OCI-LY1 (cell line): ENCODE measurements at regions not wholly inside any gene's neighbourhood (a gene's known extent, or its start where the extent isn't known, plus 50 kb on each side); places are given as distances from the start of the nearest gene placed in this dataset.

Experiments
- H2AFZ ChIP-seq: fragments of 200-600 bp; sonication (generic), shearing (Covaris generic); 2 replicates; pipeline ENCODE4 v1.6.0; 2014; ENCODE audit warnings: antibody characterized with exemption, mild to moderate bottlenecking, low read length
- H3F3A ChIP-seq: fragments of 200-600 bp; sonication (generic), shearing (Covaris generic); 2 replicates; pipeline ENCODE4 v1.6.0; 2014; ENCODE audit warnings: mild to moderate bottlenecking, antibody characterized with exemption, low read length, moderate library complexity; ENCODE audit not compliant: insufficient read depth
- H3K27ac ChIP-seq: fragments of 200-600 bp; sonication (generic); 2 replicates; pipeline ENCODE4 v1.5.1; 2014; ENCODE audit warnings: low read length, mixed run types, mild to moderate bottlenecking, low read depth; ENCODE audit not compliant: poor library complexity, severe bottlenecking
- H3K27me3 ChIP-seq: fragments of 200-600 bp; sonication (generic); 2 replicates; pipeline ENCODE4 v1.6.0; 2014; ENCODE audit warnings: antibody characterized with exemption, mild to moderate bottlenecking, low read length, moderate library complexity; ENCODE audit not compliant: insufficient read depth
- H3K36me3 ChIP-seq: fragments of 200-600 bp; sonication (generic); 2 replicates; pipeline ENCODE4 v1.6.1; 2014; ENCODE audit warnings: mild to moderate bottlenecking, antibody characterized with exemption, low read length, moderate library complexity, mixed read lengths; ENCODE audit not compliant: insufficient read depth
- H3K4me1 ChIP-seq: fragments of 200-600 bp; sonication (generic); 2 replicates; pipeline ENCODE4 v1.5.1; 2014; ENCODE audit warnings: mild to moderate bottlenecking, low read length, moderate library complexity; ENCODE audit not compliant: insufficient read depth, severe bottlenecking
- H3K4me2 ChIP-seq: fragments of 200-600 bp; sonication (generic), shearing (Covaris generic); 2 replicates; pipeline ENCODE4 v1.6.1; 2014; ENCODE audit warnings: low read length
- H3K4me3 ChIP-seq: fragments of 200-600 bp; sonication (generic); 2 replicates; pipeline ENCODE4 v1.5.1; 2014; ENCODE audit warnings: low read length, low read depth, mild to moderate bottlenecking, mixed read lengths; ENCODE audit not compliant: poor library complexity, severe bottlenecking
- H3K79me2 ChIP-seq: fragments of 200-600 bp; shearing (Covaris generic); 2 replicates; pipeline ENCODE4 v1.6.1; 2016; ENCODE audit warnings: mixed run types, low read length, mixed read lengths; ENCODE audit not compliant: insufficient read depth
- H3K9ac ChIP-seq: fragments of 200-600 bp; sonication (generic), shearing (Covaris generic); 2 replicates; pipeline ENCODE4 v1.6.1; 2014; ENCODE audit warnings: mild to moderate bottlenecking, low read length, mixed read lengths
- H3K9me2 ChIP-seq: fragments of 200-600 bp; sonication (generic), shearing (Covaris generic); 2 replicates; pipeline ENCODE4 v1.6.1; 2014; ENCODE audit warnings: low read depth, mild to moderate bottlenecking, low read length, mixed read lengths
- H3K9me3 ChIP-seq: fragments of 200-600 bp; shearing (Covaris generic); 2 replicates; pipeline ENCODE4 v1.6.1; 2014; ENCODE audit warnings: low read length, mixed read lengths
- H4K20me1 ChIP-seq: fragments of 200-600 bp; sonication (generic), shearing (Covaris generic); 2 replicates; pipeline ENCODE4 v1.6.0; 2016; ENCODE audit warnings: mild to moderate bottlenecking, low read length; ENCODE audit not compliant: insufficient read depth
- CTCF ChIP-seq: fragments of 200-600 bp; sonication (generic), shearing (Covaris generic); IDR thresholded peaks from 2 replicates; pipeline ENCODE4 v1.5.1; 2017; ENCODE audit warnings: mild to moderate bottlenecking, antibody characterized with exemption, low read length, moderate library complexity, mixed read lengths
- EZH2 ChIP-seq: fragments of 200-600 bp; sonication (generic), shearing (Covaris generic); IDR thresholded peaks from 2 replicates; pipeline ENCODE4 v1.8.0; 2017; ENCODE audit warnings: borderline replicate concordance, mixed run types, mild to moderate bottlenecking, antibody characterized with exemption, low read length, moderate library complexity, mixed read lengths

GRCh38 chrX:95974096-95974470 lies 710.6 kb upstream of the DIAPH2 start:
- Histone ChIP-seq H3K36me3 (no peaks in the 10 kb centered on the region), H3F3A (no peaks in the 10 kb centered on the region), H3K9ac (no peak overlapping the region), H3K4me1 (no peaks in the 10 kb centered on the region), H4K20me1 (no peaks in the 10 kb centered on the region), H3K79me2 (no peaks in the 10 kb centered on the region), H3K27me3 (no peaks in the 10 kb centered on the region), H3K9me3 (no peaks in the 10 kb centered on the region), H3K4me2 (no peak overlapping the region), H3K4me3 (no peak overlapping the region), H3K9me2 (no peaks in the 10 kb centered on the region), H2AFZ (no peak overlapping the region), H3K27ac (no peak overlapping the region)
- no peak for TF ChIP-seq CTCF
- TF ChIP-seq EZH2, result no peak

DNA sequence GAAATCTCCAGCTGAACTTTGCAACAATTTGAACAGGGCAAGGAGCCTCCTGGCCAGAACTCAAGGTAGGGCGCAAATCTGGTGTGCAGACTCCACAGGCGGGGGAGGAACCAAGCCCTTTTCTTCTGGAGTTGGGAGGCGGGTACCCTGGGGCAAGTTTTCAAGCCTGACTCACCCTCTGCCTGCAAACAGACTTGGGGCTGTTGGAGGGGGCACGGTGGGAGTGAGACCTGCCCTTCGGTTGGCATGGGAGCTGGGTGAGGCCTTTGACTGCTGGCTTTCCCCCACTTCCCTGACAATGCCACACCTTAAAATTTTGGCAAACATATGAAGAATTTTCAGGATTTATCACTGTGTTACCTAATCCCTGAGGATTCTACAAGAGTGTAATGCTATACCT lies 709.8 kb upstream of the DIAPH2 start:
- no peaks in the 10 kb centered on the region for H3K79me2 ChIP-seq
- no peak overlapping the region for H3K27ac ChIP-seq
- H3F3A ChIP-seq, result no peaks in the 10 kb centered on the region
- H3K27me3 ChIP-seq, result no peaks in the 10 kb centered on the region
- no peaks in the 10 kb centered on the region for H3K9me2 ChIP-seq
- TF ChIP-seq CTCF, result no peak
- TF ChIP-seq EZH2, result no peak
- no peak overlapping the region for H3K4me3 ChIP-seq
- no peak overlapping the region for H3K9ac ChIP-seq
- H3K4me1 ChIP-seq, result no peaks in the 10 kb centered on the region
- H4K20me1 ChIP-seq, result no peaks in the 10 kb centered on the region
- no peaks in the 10 kb centered on the region for H3K9me3 ChIP-seq
- H3K36me3 ChIP-seq, result no peaks in the 10 kb centered on the region
- H2AFZ ChIP-seq, result no peak overlapping the region
- no peak overlapping the region for H3K4me2 ChIP-seq

DNA sequence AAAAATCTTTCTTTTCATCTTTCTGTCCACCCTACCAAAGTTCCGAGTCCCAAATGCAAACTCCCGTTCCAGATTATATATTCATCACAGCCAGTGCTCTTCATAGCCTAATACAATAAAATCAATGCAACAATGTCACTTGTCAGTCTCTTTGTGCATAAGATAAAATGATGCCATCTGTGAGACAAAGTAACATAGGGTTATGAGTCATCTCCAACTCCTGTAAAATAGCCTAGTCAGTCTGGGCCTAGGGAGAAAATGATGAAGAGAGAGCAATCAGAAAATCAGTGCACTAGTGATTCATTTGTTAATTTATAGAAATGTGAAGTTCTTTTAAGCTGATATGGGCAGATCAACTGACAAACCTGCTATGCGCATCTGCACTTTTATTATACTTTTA lies 689.1 kb upstream of the DIAPH2 start:
- H3K4me1 ChIP-seq, result no peaks in the 10 kb centered on the region
- H3K27ac ChIP-seq, result no peak overlapping the region
- no peaks in the 10 kb centered on the region for H3K36me3 ChIP-seq
- H2AFZ ChIP-seq, result no peak overlapping the region
- TF ChIP-seq CTCF (no peak), EZH2 (no peak)
- no peak overlapping the region for H3K4me3 ChIP-seq
- H3F3A ChIP-seq, result no peaks in the 10 kb centered on the region
- no peaks in the 10 kb centered on the region for H3K9me2 ChIP-seq
- H4K20me1 ChIP-seq, result no peaks in the 10 kb centered on the region
- no peak overlapping the region for H3K4me2 ChIP-seq
- H3K27me3 ChIP-seq, result no peaks in the 10 kb centered on the region
- H3K79me2 ChIP-seq, result no peaks in the 10 kb centered on the region
- no peaks in the 10 kb centered on the region for H3K9me3 ChIP-seq
- no peak overlapping the region for H3K9ac ChIP-seq
